GM18907 (cell line): ENCODE measurements at regions not wholly inside any gene's neighbourhood (a gene's known extent, or its start where the extent isn't known, plus 50 kb on each side); places are given as distances from the start of the nearest gene placed in this dataset.

Experiments
- ATAC-seq: cut with Tn5 transposase; IDR thresholded peaks from one replicate; pipeline ENCODE4 v1.9.1; 2021; ENCODE audit warnings: mild to moderate bottlenecking, moderate library complexity; ENCODE audit not compliant: unreplicated experiment

DNA sequence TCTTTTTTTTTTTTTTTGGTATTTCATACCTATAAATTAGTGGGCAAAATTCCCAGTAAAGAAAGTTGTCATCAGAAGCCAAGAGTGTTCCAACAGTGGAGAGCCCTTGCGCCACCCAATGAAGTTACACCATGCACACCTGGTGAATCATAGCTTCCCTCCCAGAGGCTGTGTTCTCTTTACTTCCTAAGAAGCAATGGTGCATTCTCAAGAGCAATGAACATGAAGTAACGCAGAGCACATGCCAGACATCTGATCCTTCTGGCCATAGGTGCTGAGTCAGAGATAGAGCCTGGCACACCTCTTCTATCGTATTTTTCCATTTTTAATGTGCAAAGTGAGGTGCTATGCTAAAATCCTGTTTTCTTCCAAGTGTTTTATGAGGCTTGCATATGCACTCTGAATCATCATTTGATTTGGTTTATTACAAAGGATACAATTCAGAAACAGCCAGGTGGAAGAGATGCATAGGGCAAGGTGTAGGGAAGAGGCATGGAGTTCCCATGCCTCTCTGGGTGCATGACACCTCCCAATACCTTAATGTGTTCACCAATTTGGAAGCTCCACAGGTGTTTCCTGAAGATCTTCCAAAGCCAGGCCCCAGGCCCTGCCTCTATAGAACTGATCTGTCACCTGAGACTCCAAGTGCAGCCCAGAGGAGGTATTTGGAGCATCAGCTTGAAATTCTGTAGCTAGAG, 408.0 kb downstream of the SIPA1L2 start:
- no peak for ATAC-seq

DNA sequence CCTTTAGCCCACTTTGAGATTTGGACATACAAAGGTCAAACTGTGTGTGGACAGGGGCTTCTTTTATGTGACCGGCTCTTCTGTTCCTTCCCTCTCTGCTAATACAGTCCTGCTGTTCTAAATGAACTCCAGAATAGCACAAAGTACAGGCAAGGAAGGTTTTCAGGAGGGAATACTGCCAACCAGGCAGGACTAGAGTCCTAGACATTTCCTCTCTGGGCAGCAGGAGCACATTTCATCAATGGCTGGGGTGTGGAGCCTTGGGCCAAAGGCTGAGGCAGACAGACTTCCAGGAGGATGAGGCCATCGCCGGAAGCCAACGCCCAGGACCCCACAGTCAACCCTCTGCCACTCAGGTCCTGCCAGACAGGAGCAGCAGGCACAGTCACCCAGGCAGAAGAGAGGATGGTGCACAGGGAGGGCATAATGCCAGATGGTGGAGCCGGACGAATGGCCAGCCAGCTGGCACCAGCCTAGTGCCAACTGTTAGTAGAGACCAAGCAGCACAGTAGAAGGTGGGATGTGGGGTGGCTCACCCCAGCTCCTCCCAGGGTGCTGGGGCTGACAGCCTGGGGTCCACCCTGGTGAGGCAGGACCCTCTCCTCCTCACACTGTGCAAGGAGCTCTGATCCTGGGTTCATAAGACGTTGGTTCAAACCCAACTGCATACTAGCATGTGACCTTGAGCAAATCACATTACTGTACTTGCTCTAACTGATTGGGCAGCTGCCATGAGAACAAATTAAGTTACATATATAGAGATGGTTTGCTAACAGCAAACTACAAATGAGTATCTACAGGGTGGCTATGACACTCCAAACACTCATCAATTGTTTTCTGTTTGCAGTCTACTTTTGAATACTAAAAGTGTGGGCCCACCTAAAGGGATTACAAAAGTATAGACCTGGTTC, 410.7 kb downstream of the SIPA1L2 start:
- no peak for ATAC-seq

DNA sequence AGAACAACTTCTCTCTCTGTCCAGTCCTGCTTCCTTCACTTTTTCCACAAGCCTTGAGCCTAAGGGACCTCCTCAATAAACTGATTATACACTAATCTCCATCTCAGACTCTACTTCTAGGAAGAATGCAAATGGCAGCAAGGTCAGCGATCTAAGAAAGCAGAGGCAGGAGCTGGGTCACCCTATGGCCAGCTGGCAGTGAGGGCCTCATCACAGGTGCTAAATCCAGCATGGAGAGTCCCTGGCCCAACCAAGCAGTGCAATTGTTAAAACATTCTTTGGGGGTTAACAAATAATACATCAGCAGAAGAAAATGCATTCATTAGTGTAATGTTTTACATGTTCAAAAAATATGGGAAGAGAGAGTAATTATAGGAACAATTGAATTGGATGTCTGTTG, 416.0 kb downstream of the SIPA1L2 start:
- no peak for ATAC-seq

DNA sequence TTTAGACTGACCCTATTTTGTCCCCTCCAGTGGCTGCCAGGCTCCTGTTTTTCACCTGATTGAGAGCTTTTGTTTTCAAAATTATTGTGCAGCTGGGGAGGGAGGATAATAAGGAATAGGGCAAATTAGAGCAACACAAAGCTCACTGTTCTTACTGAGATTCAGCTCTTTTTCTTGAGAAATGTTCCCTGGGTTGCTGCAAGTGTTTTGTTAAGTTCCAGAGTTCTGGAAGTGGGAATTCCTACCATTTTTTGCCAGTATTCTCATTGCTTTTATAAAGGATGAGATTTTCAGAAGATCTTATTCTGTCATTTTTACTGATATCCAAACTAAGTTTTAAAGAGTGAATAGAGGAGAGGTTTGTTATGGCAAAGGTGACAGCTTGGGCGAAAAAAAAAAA, 417.7 kb downstream of the SIPA1L2 start:
- no peak for ATAC-seq

DNA sequence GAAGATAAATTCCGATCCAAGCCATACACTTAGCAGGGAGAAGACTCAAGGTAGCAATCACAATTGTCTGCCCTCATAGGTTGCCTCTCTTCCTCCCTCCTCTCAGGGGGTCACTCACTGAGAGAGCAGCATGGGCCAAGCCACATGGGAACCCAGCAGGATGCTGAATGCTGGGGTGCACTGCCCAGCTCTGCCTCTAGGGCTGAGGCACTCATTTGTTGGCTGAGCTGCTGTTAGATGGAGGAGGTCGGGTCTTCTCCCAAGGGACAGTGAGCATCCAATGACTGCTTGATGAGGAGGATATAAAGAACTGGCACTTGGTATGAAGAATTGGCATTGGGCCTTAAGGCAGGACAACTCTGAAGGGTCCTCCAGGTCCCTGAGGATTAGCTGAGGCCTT, 418.8 kb downstream of the SIPA1L2 start:
- ATAC-seq = no peak

DNA sequence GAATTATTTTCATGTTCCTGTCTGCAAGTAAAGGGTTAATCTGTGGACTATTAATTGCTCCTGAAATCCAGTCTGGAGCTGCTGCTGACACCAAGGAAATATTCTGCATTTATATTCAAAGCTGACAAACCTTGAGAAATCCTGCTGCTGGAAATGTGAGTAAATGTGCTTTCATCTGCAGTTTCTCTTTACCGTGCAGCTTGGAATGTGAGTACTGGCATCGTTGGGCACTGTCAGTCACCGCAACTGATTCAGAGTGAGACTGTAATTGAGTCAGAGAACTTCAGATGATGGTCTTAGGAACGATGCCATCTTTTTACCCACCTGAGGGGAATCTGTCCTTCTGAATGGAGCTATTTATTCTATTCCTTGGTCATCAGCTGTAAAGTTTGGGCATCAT, 420.6 kb downstream of the SIPA1L2 start:
- ATAC-seq = no peak

DNA sequence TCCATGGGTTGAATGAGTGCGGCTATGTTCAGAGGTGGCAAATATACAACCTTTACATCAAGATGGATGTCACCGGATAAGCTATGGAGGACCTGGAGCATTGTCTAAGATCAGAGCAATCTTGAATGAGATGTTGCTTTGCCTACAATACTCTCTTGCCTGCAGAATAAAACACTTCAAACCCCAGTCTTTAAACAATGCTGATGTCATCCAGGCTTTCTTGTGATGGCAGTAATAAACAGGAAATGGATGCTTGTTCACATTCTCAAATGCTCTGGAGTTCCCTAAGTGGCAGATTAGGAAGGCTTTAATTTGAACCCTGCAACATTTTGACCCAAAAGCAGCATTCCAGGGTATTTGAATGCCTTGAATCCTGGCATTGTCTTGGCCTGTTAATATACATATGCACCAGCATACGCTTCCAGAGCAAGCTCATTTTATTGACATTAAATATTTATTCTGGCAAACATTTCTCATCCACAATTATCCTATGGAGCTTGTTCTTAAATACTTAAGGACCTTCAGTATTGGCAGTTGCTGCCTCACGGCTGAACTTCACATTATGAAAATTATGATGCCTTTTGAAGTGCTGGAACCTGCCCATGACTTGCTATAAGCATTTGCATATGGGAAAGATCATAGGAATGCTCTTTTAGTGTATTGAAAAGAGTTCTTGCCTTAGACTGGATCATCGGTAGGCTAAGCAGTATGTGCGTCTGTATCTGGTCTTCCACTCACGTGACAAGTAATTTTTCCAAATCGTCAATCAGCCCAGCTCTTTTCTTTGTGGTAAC, 422.7 kb downstream of the SIPA1L2 start:
- no peak for ATAC-seq

DNA sequence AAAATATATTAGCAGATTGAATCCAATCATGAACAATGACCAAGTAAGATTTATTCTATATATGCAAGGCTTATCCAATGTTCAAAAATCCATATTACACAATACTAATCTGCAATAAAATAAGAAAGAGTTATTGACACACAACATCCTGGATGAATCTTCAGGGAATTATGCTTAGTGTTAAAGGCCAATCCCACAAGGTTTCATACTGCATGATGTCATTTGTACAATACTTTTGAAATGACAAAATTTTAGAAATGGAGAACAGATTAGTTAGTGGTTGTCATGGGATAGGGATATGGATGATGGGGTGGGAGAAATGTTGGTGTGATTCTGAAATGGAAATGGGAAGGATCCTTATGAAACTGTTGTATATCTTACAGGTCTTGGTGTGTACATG, 425.7 kb downstream of the SIPA1L2 start:
- ATAC-seq = no peak

DNA sequence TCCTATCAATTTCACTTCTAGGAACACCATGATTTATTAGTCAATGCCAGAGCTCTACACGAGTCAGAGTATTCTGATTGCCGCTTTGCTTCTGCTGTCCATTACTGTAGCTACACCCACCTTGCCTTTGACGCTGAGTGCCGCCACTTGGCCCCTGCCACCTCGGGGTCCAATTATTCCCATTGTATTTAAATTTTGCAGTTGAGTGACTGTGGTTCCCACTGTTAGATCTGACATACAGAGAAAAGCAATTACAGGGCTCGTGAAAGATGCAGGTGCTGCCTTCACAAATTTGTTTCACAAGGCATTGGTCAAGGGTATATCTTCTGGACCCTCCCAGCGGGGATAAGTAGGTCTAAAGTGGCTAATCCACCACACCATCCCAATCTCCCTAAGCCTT, 428.9 kb downstream of the SIPA1L2 start:
- ATAC-seq = no peak

DNA sequence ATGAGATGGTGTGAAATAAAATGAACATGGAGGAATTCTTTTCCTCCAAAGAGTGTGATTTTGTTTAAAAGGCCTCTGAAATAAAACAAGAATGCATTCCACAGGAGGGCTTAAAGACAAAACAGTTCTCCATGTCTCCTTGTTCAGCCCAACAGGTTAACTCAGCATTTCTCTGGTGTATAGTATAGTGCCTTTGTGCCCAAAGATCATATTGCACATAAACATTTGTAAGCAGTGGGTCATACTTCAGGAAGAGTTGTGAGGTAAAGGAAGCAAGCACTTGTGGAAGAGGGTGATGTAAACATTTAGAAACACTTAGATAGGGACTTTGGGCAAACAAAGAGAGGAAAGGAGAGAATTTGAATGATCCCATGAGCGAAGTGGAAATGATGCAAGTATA, 433.9 kb downstream of the SIPA1L2 start:
- ATAC-seq = no peak

DNA sequence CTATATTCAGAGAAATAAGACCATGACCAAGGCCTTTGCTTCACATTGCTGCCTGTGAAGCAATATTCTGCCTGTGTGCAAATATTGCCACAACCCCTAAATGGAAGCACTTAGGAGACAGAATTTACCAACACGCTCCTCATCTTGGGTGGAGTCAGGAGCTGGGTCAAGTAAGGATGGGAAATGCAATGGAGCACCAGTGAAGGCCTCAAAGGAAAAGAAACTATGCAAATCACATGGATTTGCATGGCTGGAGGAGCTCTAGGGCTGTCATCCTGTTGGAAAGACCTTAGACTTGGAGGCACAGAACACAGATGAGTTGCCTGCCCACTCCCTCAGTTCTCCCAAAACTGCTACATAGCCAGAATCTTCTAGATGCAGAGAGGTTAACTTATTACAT, 435.5 kb downstream of the SIPA1L2 start:
- no peak for ATAC-seq

DNA sequence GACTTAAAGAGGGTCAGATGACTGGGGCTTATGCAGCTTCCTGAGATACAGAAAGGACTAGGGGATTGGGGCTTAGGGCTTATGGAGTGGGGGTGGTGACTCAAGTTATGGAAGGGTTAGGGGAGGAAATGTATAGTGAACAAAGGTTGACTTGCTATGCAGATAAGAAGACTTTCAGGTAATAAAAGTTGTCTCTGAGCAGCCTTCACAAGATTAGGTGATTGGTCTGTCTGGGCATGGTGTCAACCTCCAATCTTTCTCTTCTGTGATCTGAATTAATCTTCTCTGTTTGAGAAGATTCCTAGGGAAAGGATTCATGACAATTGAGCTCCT, 436.5 kb downstream of the SIPA1L2 start:
- no peak for ATAC-seq

DNA sequence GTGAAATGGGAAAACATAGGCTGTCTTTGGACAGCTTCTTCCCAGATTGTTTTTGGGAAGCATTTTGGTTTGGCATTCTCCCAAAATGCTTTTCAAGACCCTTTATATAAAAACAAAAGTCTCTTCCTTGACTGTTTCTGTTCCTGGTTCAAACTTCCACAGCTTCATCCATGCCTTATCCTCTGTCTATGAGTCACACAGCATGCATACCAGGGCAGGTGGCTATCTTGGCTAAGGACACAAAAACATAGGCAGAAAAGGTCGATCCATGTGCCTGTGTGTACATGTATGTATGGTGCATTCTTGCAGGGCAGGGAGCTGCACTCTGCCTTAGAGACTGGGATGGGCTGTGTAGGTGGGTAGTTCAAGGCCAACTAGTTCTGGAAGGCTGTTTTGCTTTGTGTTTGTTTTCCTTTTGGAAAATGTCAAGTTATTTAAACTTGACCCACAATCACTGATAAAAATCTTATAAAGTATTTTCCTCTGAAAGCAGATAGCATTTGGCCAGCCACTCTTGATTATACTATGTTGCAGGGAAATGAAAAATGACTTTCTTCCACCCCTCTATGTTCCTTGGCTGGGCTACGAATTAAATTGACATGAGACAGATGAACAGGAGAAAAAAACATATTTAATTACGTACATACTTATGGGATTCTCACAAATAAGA, 437.0 kb downstream of the SIPA1L2 start:
- ATAC-seq = no peak

DNA sequence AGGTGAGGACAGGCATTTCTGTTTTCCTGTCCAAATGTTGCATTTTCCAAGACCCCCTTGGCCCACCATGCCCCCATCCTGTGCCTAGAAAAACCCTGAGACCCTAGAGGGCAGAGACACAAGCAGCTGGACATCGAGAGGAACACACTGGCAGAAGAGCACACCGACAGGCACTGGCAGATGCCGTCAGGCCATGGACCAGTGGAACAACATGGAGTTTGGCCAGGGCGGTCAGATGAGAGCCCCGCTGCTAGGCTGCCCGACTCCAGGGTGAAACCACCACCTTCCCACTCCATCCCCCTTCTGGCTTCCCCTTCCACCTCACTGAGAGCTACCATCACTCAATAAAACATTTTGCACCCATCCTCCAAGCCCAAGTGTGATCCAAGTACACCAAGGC, 438.4 kb downstream of the SIPA1L2 start:
- ATAC-seq = no peak

DNA sequence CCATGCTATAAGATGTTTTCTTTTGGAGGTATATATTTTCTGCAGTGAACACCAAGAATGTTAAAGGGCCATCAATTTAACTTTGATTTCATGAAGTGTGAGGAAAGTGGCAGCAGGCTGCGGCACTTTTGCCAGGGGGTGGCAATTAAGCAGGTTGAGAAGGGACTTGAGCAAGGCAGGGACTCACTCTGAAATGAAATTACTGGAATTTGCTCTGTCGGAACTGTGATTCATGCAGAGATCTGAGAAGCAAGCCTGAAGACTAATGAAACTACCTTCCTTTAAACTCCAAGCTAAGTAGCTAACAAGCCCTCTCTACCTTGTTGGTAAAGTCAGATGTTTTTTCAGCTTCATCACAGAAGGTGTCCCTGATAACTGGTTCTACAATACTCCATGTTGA, 441.6 kb downstream of the SIPA1L2 start:
- ATAC-seq = no peak

DNA sequence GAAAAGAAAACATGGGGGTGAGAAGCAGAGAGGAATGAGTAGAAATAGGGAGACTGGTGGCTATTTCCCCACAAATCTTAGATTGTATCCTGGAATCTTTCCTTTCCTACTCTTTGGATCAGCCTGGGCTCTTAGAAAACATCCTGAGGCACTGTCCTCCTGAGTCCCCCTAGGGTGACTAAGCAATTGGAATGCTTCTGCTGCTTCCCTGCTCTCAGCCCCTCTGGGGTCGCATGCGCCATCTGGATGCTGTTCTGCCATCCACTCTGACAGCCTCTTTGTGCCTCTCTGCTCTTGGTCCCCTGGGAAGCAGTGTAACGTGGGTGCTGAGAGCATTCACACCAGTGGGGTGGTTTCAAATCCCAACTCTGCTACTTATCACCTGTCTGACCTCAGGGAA, 443.0 kb downstream of the SIPA1L2 start:
- ATAC-seq = no peak

DNA sequence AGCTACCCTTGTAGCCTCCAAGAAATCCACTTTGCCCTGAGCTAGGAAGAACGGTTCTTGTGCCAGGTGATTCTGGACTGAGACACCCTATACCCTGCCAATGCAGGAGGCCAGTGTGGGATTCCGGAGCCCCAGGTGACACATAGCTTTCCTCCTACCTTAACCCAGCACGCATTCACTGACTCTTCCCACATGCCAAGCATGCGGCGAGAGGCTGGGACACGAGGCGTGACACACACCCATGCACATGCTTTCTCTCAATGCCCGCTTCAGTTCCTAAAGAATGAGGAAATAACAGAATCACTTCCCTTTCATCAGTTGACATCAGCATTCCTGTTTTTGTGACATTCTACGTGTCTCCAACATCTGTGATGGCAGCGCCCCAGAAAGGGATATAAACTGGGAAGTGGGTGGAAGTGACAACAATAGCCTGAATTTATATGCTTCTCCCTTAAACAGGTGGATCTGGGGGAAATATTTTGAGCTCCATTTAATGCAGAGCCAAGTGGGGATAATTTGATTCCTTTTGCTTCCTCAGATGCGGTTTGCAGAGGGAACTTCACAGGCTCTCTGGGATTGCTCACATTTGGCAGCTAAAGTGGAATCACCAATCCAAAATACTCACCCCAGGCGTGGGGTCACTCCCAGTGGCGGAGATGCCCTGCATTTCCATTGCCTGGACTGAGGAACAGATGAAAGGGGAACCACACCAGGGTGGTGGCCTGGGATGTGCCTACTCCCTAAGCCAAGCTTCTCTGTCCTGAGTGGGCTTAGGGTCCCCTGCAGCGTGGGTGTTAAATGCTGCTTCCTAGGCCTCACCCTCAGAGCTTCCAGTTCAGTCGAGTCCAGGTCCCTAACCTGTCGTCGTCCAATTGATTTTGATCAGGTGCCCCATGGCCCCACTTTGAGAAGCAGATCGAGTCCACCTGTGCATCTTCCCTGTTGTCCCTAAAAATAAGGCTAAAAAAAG, 445.1 kb downstream of the SIPA1L2 start:
- no peak for ATAC-seq

DNA sequence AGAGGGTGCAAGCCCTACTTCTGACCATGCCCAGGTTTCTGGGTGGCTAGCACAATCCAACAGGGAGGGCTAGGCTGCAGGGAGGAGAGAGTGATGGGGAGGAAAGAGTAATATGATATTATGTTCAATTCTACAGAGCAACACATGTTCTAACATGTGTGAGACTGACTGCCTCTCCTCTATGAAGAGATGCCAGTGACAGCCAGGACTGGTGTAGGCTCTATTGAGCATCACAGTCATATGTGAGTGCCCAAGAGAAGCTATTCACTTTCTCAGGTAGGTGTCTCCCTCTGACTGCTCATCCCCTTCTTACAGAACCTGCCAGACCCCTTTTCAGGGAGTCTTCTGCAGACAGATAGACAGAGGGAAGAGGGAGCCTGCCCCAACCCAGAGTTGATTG, 446.1 kb downstream of the SIPA1L2 start:
- no peak for ATAC-seq

DNA sequence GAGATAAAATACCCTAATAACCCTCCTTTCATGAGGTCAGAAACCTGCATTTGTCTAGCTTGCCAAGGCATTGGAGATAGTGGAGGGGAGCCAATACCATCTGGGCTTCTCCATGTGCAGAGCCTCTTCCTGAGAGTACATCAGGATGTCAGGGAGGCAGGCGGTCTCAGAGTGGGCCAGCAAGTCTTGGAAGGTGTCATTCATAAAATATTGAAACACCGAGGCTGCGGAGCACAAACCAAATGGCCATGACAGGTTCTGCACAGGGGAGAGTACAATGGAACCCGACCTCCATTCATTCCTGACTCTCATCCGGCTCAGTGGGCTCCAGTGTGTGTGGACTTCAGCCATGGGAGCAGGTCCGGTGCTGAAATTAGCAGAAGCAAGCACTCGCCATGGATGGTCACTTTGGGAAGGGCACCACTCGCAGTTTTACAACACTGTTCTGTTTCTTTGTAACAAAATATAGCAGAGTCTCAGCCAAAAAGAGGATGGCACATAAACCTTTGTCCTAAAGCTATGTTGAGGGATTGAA, 446.6 kb downstream of the SIPA1L2 start:
- no peak for ATAC-seq

DNA sequence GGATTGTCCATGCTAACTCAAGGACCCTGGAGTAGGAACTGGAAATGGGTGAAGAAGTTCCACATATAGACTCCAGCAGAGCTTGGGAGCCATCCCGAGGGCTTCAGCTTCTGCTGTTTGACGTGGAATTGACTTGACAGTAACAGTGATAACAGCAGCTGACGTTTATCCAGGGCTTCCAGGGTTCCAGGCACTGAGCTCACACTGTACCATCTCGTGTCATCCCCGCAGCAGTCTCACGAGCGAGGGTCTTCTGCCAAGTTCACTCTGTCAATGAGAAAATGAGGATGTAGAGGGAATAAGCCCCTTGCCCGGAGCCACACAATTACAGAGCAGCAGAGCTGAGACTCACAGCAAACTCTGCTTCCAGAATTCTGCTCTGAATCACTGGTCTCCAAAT, 447.7 kb downstream of the SIPA1L2 start:
- ATAC-seq = no peak
